MCF 10A (cell line): ENCODE measurements at regions not wholly inside any gene's neighbourhood (a gene's known extent, or its start where the extent isn't known, plus 50 kb on each side); places are given as distances from the start of the nearest gene placed in this dataset.

ENCODE experiments used
- BruUV-seq: library from RNA; stranded (reverse); fragments of 400-500 nt; replicated peaks from 2 replicates; lab custom pipeline; 2021; lab: Mats Ljungman, UMichigan
- CTCF ChIA-PET: fragments of 300-600 bp; sonication (Branson Sonifier 250); formaldehyde crosslinking; extraction: SDS; loops from one replicate; lab custom pipeline; 2021; ENCODE audit warnings: antibody characterized with exemption, inconsistent platforms; lab: Yijun Ruan, JAX
- POLR2A ChIA-PET: fragments of 300-600, 350-650 bp; sonication (Branson Sonifier 250); formaldehyde crosslinking; extraction: SDS; loops from one replicate; lab custom pipeline; 2020; ENCODE audit warnings: antibody characterized with exemption, inconsistent platforms; lab: Yijun Ruan, JAX
- DNase-seq: peaks from one replicate; pipeline ENCODE4 v3.0.0-alpha.2; 2018; ENCODE audit not compliant: unreplicated experiment
- H3K27ac Mint-ChIP-seq: one replicate; pipeline ENCODE4 v1.8.0; 2022; ENCODE audit warnings: mild to moderate bottlenecking, low read depth, mixed read lengths; ENCODE audit not compliant: unreplicated experiment
- H3K27me3 Mint-ChIP-seq: one replicate; pipeline ENCODE4 v1.8.0; 2022; ENCODE audit warnings: mixed read lengths; ENCODE audit not compliant: insufficient read depth, unreplicated experiment
- H3K36me3 Mint-ChIP-seq: one replicate; pipeline ENCODE4 v1.8.0; 2022; ENCODE audit warnings: mild to moderate bottlenecking, moderate library complexity, mixed read lengths; ENCODE audit not compliant: insufficient read depth, unreplicated experiment
- H3K4me1 Mint-ChIP-seq: one replicate; pipeline ENCODE4 v1.8.0; 2022; ENCODE audit warnings: mixed read lengths; ENCODE audit not compliant: insufficient read depth, unreplicated experiment
- H3K4me3 Mint-ChIP-seq: one replicate; pipeline ENCODE4 v1.8.0; 2022; ENCODE audit warnings: mild to moderate bottlenecking, moderate library complexity, mixed read lengths; ENCODE audit not compliant: unreplicated experiment
- H3K9me3 Mint-ChIP-seq: one replicate; pipeline ENCODE4 v1.8.0; 2022; ENCODE audit warnings: mixed read lengths; ENCODE audit not compliant: unreplicated experiment
- CTCF ChIP-seq: fragments of 200-600 bp; IDR thresholded peaks from one replicate; pipeline ENCODE4 v1.8.0; 2022; ENCODE audit warnings: antibody characterized with exemption, mild to moderate bottlenecking; ENCODE audit not compliant: unreplicated experiment
- intact Hi-C: fragments of 100-400 bp; cut with micrococcal nuclease; formaldehyde crosslinking; loops from 2 replicates; pipeline ENCODE4 v1.14.1; 2022

GRCh38 chr5:125057912-125058826 lies 311.7 kb upstream of the ZNF608 start:
- no TSS peak for BruUV-seq
- H3K36me3 Mint-ChIP-seq: no peaks in the 10 kb centered on the region
- no peak overlapping the region for H3K27ac Mint-ChIP-seq
- H3K4me3 Mint-ChIP-seq: no peak overlapping the region
- no peaks in the 10 kb centered on the region for H3K27me3 Mint-ChIP-seq
- no peaks in the 10 kb centered on the region for H3K9me3 Mint-ChIP-seq
- ChIA-PET CTCF (interaction anchor here (0.7 to 1.0 kb wide), 2 partner anchors 11 to 12 kb away, joined by 3 read pairs; no protein-coding TSS in a partner anchor), POLR2A (interaction anchor here (0.8 kb wide), 1 partner anchor 14 kb away, joined by 4 read pairs; no protein-coding TSS in a partner anchor)
- DNase-seq: peak; percentile 47
- TF ChIP-seq CTCF: no peak
- peaks cover 14% of the 10 kb centered on the region for H3K4me1 Mint-ChIP-seq
- intact Hi-C loops: no loop called here

DNA sequence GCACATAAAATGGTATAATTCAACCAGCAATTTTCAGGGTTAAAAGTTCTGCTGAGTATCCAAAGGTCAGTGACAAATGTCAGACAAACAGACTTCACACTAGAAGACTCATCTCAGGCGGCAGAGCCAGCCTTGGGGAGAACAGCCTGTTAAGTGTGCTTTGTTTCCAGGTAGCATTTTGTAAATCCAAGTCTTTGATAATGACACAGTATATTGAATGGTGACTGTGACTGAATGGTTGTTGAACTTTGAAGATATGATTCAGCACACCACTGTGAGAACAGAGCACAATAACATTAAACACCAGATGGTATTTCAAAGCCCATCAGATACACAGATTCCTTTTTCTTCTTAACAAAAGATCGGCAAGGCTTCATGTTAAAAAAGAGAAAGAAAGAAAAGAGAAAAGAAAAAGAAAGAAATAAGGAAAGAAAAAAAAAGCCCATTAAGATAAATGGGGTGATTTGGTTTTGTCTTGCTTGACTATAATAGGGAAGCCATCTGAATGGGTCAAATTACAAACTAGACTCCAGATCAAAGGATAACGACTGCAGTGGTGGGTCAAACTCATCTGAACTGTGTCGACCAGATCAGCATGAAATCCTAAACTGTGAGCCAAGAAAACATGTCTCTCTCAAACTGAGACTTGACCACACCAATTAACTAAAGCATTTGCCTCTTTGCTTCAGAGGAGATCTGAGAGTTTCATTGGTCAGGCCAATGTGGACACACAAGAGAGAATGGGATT lies 313.0 kb upstream of the ZNF608 start:
- intact Hi-C loops: no loop called here
- POLR2A ChIA-PET: no interaction called here
- no peak for TF ChIP-seq CTCF
- Mint-ChIP-seq H3K27me3 (no peaks in the 10 kb centered on the region), H3K9me3 (no peaks in the 10 kb centered on the region), H3K4me3 (no peak overlapping the region), H3K36me3 (no peaks in the 10 kb centered on the region), H3K4me1 (peaks cover 14% of the 10 kb centered on the region), H3K27ac (no peak overlapping the region)
- CTCF ChIA-PET: interaction anchor here (0.7 kb wide), 1 partner anchor 961 kb away, joined by 3 read pairs; no protein-coding TSS in a partner anchor
- no peak for DNase-seq
- no TSS peak for BruUV-seq

DNA sequence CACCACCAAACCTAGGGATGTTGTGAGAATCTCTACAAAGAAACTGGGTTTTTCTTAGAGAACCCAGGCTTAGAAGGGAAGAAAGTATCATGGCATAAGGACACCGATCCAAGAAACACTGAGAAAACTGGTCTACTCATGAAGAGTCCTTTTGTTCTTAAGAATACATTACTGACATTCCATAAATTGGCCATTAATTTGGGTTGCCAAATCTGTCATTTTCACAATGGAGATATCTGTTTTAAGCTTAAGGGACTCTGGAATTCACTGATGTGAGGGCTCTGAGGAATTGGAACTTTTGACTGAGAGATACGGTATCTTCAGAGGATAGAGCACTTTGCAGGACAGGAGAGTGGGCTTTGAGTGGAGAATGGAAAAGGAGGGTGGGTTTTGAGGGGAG lies 315.3 kb upstream of the ZNF608 start:
- ChIA-PET CTCF (interaction anchor here (0.7 kb wide), 1 partner anchor 86 kb away, joined by 3 read pairs; no protein-coding TSS in a partner anchor), POLR2A (no interaction called here)
- Mint-ChIP-seq H3K27me3 (no peaks in the 10 kb centered on the region), H3K4me3 (no peak overlapping the region), H3K9me3 (no peaks in the 10 kb centered on the region), H3K27ac (no peak overlapping the region), H3K36me3 (no peaks in the 10 kb centered on the region), H3K4me1 (peaks cover 14% of the 10 kb centered on the region)
- no peak for TF ChIP-seq CTCF
- intact Hi-C loops: no loop called here
- DNase-seq: no peak
- no TSS peak for BruUV-seq
